Gastroesophageal sphincter (tissue), 3 donors: ENCODE measurements at regions not wholly inside any gene's neighbourhood (a gene's known extent, or its start where the extent isn't known, plus 50 kb on each side); places are given as distances from the start of the nearest gene placed in this dataset.
"Not testable (repeated sequence)": the region's sequence is repeated elsewhere in the genome, so short reads cannot be mapped to it uniquely, and the experiment has no call there.

ENCODE experiments used
- CTCF ChIP-seq, 4 experiments: fragments of 200-600 bp in 2 of 4; fragments of 450-650 bp in 2 of 4; sonication (generic) in 1 of 4; IDR thresholded peaks; one replicate each; pipeline ENCODE4 v1.5.1; 2017 to 2019; ENCODE audit warnings: antibody characterized with exemption in 4 of 4, mild to moderate bottlenecking in 2 of 4, moderate library complexity in 2 of 4
- POLR2A ChIP-seq, 2 donors: fragments of 450-650 bp; IDR thresholded peaks; one replicate each; pipeline ENCODE4 v1.6.1; 2017; ENCODE audit warnings: antibody characterized with exemption in 2 of 2, mild to moderate bottlenecking in 2 of 2, moderate library complexity in 1 of 2

GRCh38 chr15:32522421-32522820 lies 67.0 kb upstream of the GOLGA8O start:
- TF ChIP-seq CTCF, POLR2A (IDR thresholded peaks at IDR 0.05): not testable (repeated sequence)
